Raji (cell line): ENCODE measurements at regions not wholly inside any gene's neighbourhood (a gene's known extent, or its start where the extent isn't known, plus 50 kb on each side); places are given as distances from the start of the nearest gene placed in this dataset.

Source experiments
- POLR2A ChIP-seq: IDR thresholded peaks from 2 replicates; pipeline ENCODE4 v1.6.1; 2011; ENCODE audit warnings: low read depth, low read length, control low read depth; ENCODE audit not compliant: insufficient read depth

GRCh38 chr1:55916481-55916880 is 662.9 kb downstream of the PLPP3 start:
- no peak for TF ChIP-seq POLR2A

DNA sequence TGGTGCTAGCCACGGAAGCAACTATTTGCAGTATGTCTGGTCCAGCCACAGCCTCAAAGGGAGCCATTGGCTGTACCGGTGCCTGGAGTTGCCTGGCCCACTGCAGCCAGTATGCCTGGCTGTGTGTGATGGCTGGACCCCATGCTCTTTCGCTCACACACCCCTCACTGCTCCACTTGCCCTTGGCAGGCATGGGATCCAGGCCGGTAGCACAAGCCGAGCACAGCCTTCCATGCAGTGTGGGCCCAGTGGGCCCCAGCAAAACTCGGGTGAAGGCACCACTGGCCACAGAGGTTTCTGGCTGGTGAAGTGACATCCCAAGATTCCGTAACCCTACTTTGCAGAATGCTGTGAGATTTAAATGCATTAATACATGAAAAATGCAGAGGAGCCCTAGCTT is 665.8 kb downstream of the PLPP3 start:
- no peak for TF ChIP-seq POLR2A

GRCh38 chr1:55912438-55912837 is 666.9 kb downstream of the PLPP3 start:
- no peak for TF ChIP-seq POLR2A

DNA sequence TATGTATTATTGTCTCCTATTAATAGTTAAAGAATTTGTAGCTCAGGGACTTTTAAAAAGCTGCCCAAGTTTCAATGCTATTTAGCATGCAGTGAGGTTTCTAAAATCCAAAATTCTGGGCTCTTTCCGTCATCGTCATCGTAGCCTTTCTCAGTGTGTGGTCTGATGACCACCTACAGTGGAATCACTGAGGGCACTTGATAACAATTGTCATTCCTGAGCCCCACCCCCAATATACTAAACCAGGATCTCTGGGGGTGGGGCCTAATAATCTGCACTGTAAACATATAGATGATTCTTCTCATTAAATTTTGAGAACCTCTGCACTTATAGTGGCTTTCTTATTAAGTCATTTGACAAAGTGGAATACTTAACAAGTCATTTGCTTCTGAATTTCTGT is 674.8 kb downstream of the PLPP3 start:
- no peak for TF ChIP-seq POLR2A

- TF ChIP-seq POLR2A: no peak
These were observed 681.2 kb downstream of the PLPP3 start for GRCh38 chr1:55898181-55898580.

GRCh38 chr1:55896210-55896609 is 681.0 kb upstream of the USP24 start:
- TF ChIP-seq POLR2A: no peak

GRCh38 chr1:55894521-55894920 is 679.4 kb upstream of the USP24 start:
- TF ChIP-seq POLR2A: no peak

DNA sequence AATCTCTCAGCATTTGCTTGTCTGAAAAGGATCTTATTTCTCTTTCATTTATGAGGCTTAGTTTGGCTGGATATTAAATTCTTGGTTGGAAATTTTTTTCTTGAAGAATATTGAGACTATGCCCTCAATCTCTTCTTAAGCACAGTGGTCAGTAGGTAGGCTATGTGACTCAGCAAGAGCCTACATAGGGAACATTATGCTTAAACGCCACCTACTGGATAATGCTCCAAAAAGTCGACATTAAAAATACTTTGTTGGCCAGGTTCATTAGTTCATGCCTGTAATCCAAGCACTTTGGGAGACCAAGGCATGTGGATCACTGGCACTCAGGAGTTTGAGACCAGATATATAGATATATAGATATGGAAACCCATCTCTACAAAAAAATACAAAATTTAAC is 678.0 kb upstream of the USP24 start:
- no peak for TF ChIP-seq POLR2A

DNA sequence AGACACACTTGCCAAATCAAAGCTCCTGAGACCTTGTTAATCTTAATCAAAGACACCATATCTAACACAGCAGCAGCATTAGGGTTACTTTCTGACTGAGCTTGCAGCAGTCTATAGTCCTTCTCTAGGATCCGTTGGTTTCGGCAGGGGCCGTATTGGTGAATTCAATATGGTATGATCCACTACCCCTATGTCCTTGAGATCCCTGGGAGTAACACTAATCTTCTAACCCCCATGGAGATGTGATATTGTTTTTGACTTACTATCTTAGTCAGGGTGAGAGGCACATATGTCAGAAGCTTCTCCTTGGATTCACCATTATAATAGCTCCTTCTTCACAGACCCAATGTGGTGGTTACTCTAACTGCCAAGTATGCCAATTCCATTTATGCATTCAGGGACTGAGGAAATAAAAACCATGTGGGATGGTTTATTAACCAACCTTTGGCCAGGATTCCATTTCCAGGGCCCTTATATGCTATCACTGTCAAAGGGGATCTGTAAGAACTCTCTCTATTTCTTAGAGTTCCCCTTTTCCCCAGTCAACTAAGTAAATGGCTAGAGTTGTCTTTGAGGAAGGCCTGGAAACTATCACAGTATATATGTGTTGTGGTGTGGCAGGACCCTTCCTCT is 673.6 kb upstream of the USP24 start:
- no peak for TF ChIP-seq POLR2A

DNA sequence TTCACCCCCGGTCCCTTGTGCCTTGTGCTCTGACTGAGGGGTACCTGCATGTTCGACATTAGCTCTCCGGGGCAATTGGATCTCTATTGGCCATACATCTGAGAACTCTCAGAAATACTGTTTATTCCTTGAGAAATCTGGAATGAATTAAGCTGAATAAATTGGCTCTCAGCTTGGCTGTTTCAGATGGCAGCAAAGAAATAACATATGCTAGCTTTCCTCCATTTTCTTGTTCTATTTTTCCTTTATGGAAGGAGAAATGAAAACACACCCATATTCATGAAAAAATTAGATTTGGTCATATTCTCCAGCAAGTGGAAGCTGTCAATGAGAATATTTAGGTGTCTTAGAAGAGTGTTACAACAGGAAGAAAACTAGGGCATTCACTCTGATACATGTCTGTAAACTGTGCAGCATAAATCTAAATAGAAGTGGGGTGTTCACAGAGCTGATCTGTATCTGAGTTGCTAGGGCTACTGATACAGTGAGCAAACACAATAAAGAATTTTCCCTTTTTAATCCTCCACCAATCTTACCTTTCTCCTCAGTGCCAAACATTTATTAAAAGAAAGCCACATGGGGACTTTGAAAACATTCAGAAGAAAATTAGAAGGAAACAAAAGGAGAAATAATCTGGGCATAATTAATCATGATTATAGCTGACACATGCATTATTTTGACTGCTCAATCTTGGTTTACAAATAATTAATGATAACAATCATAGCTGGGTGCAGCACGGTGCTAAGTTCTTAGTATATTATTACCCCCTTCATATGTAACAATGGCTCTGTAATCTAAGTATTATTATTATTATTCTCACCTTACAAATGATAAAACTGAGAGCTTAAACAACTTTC is 671.9 kb upstream of the USP24 start:
- no peak for TF ChIP-seq POLR2A

GRCh38 chr1:55885619-55886018 is 670.5 kb upstream of the USP24 start:
- no peak for TF ChIP-seq POLR2A

DNA sequence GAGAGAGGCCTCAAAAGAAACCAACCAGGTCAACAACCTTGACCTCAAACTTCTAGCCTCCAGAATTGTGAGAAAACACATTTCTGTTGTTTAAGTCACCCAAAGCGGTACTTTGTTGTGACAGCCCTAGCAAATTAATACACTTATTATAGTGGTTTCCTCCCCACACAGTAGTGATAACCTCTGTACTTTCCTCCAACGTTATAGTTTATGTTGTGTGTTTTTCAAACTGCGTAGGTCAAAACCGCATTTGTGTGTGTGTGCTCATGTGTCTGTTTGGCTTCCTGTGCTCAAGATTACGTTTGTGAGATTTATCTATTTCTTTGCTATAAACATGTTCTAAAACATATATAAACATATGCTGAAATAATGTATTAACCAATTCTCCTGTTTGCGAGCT is 667.8 kb upstream of the USP24 start:
- TF ChIP-seq POLR2A: no peak

- no peak for TF ChIP-seq POLR2A
These were observed 664.2 kb upstream of the USP24 start for GRCh38 chr1:55879346-55879745.

- TF ChIP-seq POLR2A: no peak
These were observed 662.5 kb upstream of the USP24 start for GRCh38 chr1:55877437-55878232.

GRCh38 chr1:55876276-55877060 is 661.3 kb upstream of the USP24 start:
- TF ChIP-seq POLR2A: no peak
